ENCODE measurements at regions not wholly inside any gene's neighbourhood (a gene's known extent, or its start where the extent isn't known, plus 50 kb on each side); places are given as distances from the start of the nearest gene placed in this dataset.

- ATAC-seq: no peak
- Histone ChIP-seq H2AFZ (ENCODE audit: low read depth, low read length) (no peak overlapping the region), H3K27me3 (ENCODE audit: control insufficient read depth in 2 of 2, insufficient read depth in 2 of 2, low read length in 2 of 2) (no peaks in the 10 kb centered on the region), H3K79me2 (ENCODE audit: control insufficient read depth, insufficient read depth, low read length) (no peaks in the 10 kb centered on the region), H4K20me1 (replicated peaks; ENCODE audit: control insufficient read depth, insufficient read depth, low read length) (no peaks in the 10 kb centered on the region), H3K9me1 (ENCODE audit: control insufficient read depth, insufficient read depth, low read length) (no peaks in the 10 kb centered on the region), H3K4me3 (no peak overlapping the region), H3K27ac (ENCODE audit: extremely low read depth, low read depth, low read length) (no peak overlapping the region), H3K9ac (ENCODE audit: insufficient read depth in 1 of 2, low read depth in 2 of 2, low read length in 2 of 2) (no peak overlapping the region), H3K4me1 (replicated peaks in 1 of 2; ENCODE audit: control insufficient read depth in 2 of 2, insufficient read depth in 2 of 2, low read length in 2 of 2) (peaks cover 12 to 42% of the 10 kb centered on the region in 2 experiments), H3K9me3 (replicated peaks; ENCODE audit: control insufficient read depth, insufficient read depth, low read depth, low read length) (no peaks in the 10 kb centered on the region), H3K36me3 (ENCODE audit: control insufficient read depth, insufficient read depth, low read length) (no peaks in the 10 kb centered on the region), H3K4me2 (ENCODE audit: insufficient read depth, low read length) (no peak overlapping the region)
- no peak for FAIRE-seq
- no TSS peak for BruUV-seq (replicated peaks)
- 74% methylated on average over 9 of the region's 11 CpGs for WGBS (ENCODE audit: insufficient coverage, low coverage, missing lambda C conversion rate)
- POLR2A ChIA-PET: interaction anchor here (0.6 kb wide), 1 partner anchor 330 kb away, joined by 3 read pairs; no protein-coding TSS in a partner anchor
- intact Hi-C loops (cut with micrococcal nuclease) (no loop called here), in situ Hi-C loops (cut with MboI) (no loop called here)
- DNase-seq (ENCODE audit: extremely low read depth in 1 of 4, low spot score in 3 of 4): no peak
- CTCF ChIA-PET (ENCODE audit: low intra/inter-chr PET ratio): no interaction called here
- TF ChIP-seq ZBTB49 (CRISPR knock-in tag; IDR thresholded peaks at IDR 0.05; ENCODE audit: borderline replicate concordance) (no peak), E2F3 (CRISPR knock-in tag; IDR thresholded peaks at IDR 0.05) (no peak), DDX20 (tag; IDR thresholded peaks at IDR 0.05; ENCODE audit: low read depth) (no peak), ZBTB8A (IDR thresholded peaks at IDR 0.05; ENCODE audit: partially characterized antibody) (no peak), E2F4 (CRISPR knock-in tag; IDR thresholded peaks at IDR 0.05; ENCODE audit: low read depth) (no peak), KDM1A (IDR thresholded peaks at IDR 0.05) (peak; percentile 59 to 86), ZNF589 (CRISPR knock-in tag; IDR thresholded peaks at IDR 0.05; ENCODE audit: low read depth) (no peak), TAF9B (IDR thresholded peaks at IDR 0.05; ENCODE audit: partially characterized antibody) (no peak), RBM25 (IDR thresholded peaks at IDR 0.05; ENCODE audit: low read depth, low read length, severe bottlenecking) (peak; percentile 93), BRF1 (IDR thresholded peaks at IDR 0.05; ENCODE audit: borderline replicate concordance, extremely low read depth, insufficient read length) (no peak), ARID3A (IDR thresholded peaks at IDR 0.05; ENCODE audit: borderline replicate concordance, low read depth, low read length) (no peak), RCOR1 (IDR thresholded peaks at IDR 0.05; ENCODE audit: borderline replicate concordance in 1 of 2, low read depth in 2 of 2, low read length in 2 of 2) (peak in 1 of 2 experiments; percentile 67; a peak in 2 of 4 replicates), PTBP1 (IDR thresholded peaks at IDR 0.05; ENCODE audit: low read depth, low read length) (0 out of 2 replicates have a peak, but pooled peaks have one; percentile 69), BCOR (IDR thresholded peaks at IDR 0.05) (peak; percentile 93), IRF9 (tag; IDR thresholded peaks at IDR 0.05) (no peak), HDAC2 (IDR thresholded peaks at IDR 0.05) (peak; percentile 60; the same call in 1 of the 2 replicates), TBL1XR1 (IDR thresholded peaks at IDR 0.05; ENCODE audit: low read length in 2 of 2) (no peak)
These were observed 60.5 kb downstream of the IGLL1 start for GRCh38 chr22:23519442-23520157.

Measured in K562 (cell line).